GM21825 (cell line): ENCODE measurements at regions not wholly inside any gene's neighbourhood (a gene's known extent, or its start where the extent isn't known, plus 50 kb on each side); places are given as distances from the start of the nearest gene placed in this dataset.

Source experiments
- ATAC-seq: cut with Tn5 transposase; IDR thresholded peaks from one replicate; pipeline ENCODE4 v1.9.1; 2021; ENCODE audit warnings: mild to moderate bottlenecking, moderate library complexity; ENCODE audit not compliant: unreplicated experiment

- ATAC-seq, result no peak
Measured at GRCh38 chr9:89744255-89744648, 139.4 kb downstream of the GADD45G start.

- no peak for ATAC-seq
Measured at GRCh38 chr9:89744730-89745129, 139.9 kb downstream of the GADD45G start.

- no peak for ATAC-seq
Measured at GRCh38 chr9:89745601-89746376, 141.0 kb downstream of the GADD45G start.

DNA sequence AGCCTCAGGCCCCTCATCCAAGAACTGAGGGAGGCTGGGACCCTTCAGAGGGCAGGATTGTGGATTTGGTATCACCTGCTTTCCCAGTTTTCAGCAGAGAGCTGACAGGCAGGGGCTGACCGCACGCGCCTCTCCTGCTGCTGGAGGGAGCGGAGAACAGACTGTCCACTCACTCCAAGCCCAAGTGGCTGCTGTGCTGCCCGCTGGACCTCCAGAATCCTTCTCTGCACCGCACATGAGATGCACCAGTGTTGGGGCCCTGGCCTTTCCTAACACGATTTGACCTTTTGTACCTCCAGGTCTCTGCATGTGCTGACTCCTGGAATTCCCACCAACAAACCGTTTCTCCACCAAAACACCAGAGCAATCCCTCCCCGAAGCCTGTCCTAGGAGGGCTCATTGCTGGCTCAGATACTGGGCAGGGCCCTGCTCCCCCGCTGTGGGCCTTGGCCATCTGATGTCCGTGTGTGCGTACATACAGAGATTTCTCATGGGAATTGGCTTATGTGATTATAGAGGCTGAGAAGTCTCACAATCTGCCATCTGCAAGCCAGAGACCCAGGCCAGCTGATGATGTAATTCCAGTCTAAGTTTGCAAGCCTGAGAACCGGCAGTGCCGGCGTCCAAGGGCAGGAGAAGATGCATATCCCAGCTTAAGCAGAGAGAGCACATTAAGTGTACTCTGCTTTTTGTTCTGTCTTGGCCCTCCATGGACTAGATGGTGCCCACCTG is 141.7 kb downstream of the GADD45G start:
- ATAC-seq, result no peak

DNA sequence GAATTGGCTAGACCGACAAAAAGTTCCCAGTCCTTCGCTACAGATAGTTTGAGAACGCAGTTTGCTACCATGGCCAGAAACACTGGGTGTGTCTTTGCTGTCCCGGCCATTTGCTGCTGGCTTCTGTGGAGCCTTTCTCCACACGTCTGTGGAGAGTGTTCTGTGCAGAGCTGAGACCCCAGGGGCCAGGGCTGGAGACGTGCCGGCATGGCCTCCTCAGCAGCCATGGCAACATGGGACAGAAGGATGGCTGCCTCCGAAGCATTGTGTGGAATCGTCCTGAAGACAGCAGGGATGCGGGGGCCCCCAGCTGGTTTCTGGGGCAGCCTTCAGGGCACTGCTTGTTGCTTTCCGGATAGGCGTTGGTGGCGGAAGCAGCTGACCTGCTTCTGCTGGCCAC is 142.8 kb downstream of the GADD45G start:
- ATAC-seq, result no peak

- ATAC-seq, result no peak
Measured at GRCh38 chr9:89748021-89748670, 143.3 kb downstream of the GADD45G start.

DNA sequence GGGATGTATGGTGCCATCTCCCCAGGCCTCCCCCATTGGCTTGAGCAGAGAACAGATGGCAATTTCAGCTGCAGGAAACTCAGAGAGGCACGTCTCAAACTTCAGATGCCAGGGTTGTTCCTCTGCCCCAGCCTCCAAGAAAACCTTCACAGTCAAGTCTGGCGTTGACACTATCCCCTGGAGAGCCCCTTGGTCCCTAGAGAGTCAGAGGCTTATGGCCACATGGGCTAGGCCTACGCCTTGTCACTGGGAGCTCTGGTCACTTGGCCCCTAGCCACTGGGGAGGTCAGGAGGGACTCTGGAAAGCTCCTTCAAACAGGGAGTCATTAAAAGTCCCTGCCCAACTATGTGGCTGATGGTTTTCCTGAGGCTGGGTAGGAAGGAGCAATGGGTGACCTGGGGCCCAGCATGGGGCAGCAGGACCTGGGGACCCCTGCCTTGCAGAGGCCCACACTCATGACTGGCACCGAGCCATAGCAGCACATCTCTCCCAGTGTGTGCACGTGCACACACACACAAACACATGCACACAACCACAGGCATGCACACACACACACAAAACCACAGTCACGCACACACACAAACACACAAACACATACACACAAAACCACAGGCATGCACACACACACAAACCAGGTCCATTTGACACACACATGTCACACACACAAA is 144.2 kb downstream of the GADD45G start:
- ATAC-seq, result no peak

DNA sequence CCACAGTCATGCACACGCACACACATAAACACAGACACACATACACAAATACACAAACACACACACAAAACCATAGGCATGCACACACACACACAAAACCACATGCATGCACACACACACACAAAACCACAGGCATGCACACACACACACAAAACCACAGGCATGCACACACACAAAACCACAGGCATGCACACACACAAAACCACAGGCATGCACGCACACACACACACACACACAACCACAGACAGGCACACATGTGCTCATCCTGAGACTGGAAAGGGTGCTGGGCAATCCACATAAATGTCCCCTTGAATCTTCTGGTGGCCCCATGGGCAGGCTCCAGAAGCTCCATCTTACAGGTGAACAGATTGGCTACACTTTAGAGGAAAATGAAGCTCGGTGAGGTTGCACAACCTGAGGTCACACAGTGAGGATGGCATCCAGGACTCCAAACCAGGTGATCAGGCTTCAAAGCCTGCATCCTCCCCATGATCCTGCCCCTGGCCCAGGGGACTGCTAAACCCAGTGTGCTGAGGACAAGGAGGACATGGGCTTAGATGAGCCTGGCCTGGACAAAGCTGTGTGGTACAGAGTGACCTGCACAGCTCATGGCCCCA is 144.8 kb downstream of the GADD45G start:
- no peak for ATAC-seq

- ATAC-seq, result no peak
Measured at GRCh38 chr9:89750117-89750791, 145.4 kb downstream of the GADD45G start.

- no peak for ATAC-seq
Measured at GRCh38 chr9:89751079-89751825, 146.4 kb downstream of the GADD45G start.

DNA sequence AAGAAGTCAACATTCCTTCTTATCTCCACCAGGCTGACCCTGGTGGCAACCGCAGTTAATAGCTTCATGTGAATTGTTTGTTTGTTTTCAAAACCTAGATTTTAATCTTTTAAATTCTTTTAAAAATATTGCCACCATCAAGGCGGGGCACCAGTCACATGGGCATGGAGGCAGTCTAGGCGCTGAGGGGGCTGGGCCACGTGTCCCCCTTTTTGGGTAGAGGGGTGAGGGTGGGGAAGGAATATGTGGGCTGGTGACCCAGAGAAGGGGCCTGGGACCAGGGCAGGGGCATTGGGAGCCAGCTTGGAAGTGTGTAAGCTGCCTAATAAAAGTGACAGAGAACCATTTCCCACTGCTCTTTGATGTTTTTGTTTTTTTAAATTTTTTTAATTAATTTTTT is 147.3 kb downstream of the GADD45G start:
- no peak for ATAC-seq

GRCh38 chr9:89753472-89754055 is 148.8 kb downstream of the GADD45G start:
- no peak for ATAC-seq

DNA sequence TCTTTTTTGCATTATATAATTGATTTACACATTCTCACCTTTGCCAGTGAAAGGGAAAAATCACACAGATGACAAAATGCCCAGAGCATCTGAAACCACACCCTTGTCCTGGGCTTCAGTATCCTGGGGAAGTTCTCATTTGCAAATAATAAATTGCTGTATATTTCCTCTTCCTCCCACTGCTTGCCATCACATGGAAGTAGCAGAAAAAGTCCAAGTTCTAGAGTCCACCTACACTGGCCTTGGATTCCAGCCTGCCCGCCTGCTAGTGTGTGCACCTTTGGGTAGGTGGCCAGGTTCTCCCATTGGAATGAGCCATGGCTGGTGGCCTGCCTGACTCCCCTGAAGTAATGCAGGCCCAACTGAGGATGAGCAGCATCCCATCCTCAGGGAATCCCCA is 149.4 kb downstream of the GADD45G start:
- no peak for ATAC-seq

DNA sequence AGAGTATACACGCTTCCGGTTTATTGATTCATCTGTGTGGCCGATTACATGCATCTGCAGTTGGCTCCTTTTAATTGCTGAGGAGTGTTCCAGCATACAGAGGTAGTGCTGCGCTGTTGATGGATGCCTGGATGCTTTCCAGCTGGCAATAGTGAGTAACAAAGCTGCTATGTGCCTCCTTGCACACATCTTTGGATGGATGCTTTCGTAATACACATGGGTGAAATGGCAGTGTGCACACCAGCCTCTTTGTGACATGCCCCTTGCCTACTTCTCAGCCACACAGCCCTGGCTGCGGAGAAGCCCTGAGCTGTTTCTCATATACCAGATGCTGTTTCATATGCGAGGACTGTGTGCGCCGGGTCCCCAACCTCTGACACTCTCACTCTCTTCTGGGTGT is 151.0 kb downstream of the GADD45G start:
- no peak for ATAC-seq

DNA sequence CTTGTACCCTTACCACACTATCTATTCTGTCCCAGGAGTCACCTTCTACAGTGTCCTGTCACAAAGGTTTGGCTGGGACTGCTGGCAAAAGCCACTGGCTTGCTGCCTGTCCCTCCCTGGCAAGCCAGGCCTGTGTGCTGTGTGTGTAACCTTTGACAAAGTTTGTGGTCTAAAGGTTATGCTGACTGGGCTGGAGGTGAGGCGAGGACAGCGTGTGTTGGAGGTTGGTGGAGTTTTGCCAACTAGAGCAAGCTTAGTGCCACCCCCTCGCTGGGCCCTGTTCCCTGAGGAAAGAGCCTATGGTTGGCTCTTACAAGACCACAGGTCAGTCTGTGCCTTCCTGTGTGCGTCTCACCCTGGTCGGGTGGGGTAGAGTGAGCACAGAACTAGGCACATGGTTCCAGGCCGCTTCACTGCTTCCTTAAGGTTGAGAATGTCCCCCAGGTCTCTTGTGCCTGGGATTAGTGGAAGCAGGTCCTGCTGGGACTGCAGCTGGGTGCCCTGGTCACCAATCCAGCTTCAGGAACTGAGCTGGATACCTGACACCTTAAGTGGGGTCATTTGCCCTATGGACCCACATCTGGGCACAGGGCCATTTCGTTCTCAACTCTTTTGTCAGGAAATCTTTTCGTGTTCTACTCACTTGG is 152.2 kb downstream of the GADD45G start:
- no peak for ATAC-seq

- ATAC-seq, result no peak
Measured at GRCh38 chr9:89757776-89758528, 153.1 kb downstream of the GADD45G start.

- no peak for ATAC-seq
Measured at GRCh38 chr9:89759572-89759971, 154.8 kb downstream of the GADD45G start.

DNA sequence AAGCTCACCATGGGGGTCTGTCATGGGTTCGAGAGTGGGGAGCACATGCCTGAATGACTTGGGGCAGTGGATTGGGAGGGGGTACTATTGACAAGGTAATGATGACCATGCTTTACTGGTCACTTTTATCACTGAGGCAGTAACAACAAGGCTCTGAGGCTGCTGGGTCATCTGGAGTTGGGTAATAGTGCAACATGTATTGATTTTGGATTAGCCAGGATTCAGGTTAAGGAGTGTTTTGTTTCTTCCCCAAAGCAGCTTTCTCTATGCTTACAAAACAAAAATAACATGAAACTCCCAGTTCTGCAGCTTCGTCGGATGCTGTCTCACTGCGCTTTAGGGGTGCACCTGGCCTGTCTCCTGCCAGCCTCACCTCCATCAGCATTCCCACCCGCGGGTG is 155.3 kb downstream of the GADD45G start:
- no peak for ATAC-seq
